ENCODE measurements at regions not wholly inside any gene's neighbourhood (a gene's known extent, or its start where the extent isn't known, plus 50 kb on each side); places are given as distances from the start of the nearest gene placed in this dataset.

DNA sequence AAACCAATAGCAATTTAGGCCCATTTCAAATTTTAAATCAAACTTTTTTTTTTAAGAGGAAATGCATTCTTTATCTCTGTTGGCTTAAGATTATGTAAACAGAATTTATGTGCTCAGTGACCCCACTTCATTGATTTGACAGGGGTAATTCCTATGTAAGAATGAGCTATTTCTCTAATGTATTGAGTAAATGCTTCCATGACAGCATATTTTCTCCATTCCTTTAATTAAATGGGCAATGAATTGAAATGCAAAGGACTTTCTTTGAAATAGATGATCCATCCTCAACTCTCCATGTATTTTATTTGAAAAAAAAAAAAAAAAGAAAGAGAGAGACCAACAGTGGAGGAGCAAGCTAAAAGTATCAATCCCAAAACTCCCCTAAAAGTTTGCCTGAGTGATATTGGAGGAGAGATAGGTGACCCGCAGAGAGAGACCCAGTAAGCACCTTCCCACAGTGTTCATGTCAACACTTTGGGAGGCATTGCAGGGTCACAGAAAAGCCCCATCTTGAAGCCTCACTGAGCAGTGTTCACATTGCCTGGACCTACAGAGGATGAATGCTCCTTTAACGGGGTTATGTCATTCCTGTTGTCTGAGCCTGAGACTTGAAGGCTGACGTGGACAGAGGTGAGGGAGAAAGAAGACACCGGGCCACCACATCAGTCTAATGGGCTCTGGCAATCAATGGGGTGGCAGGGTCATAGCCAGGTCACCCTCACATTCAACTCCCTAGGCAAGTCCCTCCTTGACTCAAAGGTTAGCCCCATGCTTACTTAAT, 176.0 kb downstream of the SHOX2 start:
- TF ChIP-seq, protein P1, sequence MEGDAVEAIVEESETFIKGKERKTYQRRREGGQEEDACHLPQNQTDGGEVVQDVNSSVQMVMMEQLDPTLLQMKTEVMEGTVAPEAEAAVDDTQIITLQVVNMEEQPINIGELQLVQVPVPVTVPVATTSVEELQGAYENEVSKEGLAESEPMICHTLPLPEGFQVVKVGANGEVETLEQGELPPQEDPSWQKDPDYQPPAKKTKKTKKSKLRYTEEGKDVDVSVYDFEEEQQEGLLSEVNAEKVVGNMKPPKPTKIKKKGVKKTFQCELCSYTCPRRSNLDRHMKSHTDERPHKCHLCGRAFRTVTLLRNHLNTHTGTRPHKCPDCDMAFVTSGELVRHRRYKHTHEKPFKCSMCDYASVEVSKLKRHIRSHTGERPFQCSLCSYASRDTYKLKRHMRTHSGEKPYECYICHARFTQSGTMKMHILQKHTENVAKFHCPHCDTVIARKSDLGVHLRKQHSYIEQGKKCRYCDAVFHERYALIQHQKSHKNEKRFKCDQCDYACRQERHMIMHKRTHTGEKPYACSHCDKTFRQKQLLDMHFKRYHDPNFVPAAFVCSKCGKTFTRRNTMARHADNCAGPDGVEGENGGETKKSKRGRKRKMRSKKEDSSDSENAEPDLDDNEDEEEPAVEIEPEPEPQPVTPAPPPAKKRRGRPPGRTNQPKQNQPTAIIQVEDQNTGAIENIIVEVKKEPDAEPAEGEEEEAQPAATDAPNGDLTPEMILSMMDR (IDR thresholded peaks at IDR 0.05; ENCODE audit: low read depth, low read length) = no peak
- TF ChIP-seq POLR2A (IDR thresholded peaks at IDR 0.05; ENCODE audit: extremely low read depth, insufficient read length) = no peak
